SU-DHL-6 (cell line): ENCODE measurements at regions not wholly inside any gene's neighbourhood (a gene's known extent, or its start where the extent isn't known, plus 50 kb on each side); places are given as distances from the start of the nearest gene placed in this dataset.

Source experiments
- H2AFZ ChIP-seq: fragments of 200-600 bp; sonication (generic); 2 replicates; pipeline ENCODE4 v1.6.1; 2014; ENCODE audit warnings: low read depth, mild to moderate bottlenecking, moderate library complexity, mixed read lengths, antibody characterized with exemption, low read length; ENCODE audit not compliant: severe bottlenecking
- H3F3A ChIP-seq: fragments of 200-600 bp; shearing (Covaris generic); 2 replicates; pipeline ENCODE4 v1.6.0; 2016; ENCODE audit warnings: antibody characterized with exemption, mild to moderate bottlenecking; ENCODE audit not compliant: insufficient read depth
- H3K27ac ChIP-seq: fragments of 200-600 bp; sonication (generic); 2 replicates; pipeline ENCODE4 v1.5.1; 2016; ENCODE audit warnings: low read depth, mild to moderate bottlenecking, low read length, moderate library complexity, mixed read lengths
- H3K27me3 ChIP-seq: fragments of 200-600 bp; sonication (generic), shearing (Covaris generic); 2 replicates; pipeline ENCODE4 v1.6.0; 2014; ENCODE audit warnings: mild to moderate bottlenecking, low read length
- H3K36me3 ChIP-seq: fragments of 200-600 bp; sonication (generic); 2 replicates; pipeline ENCODE4 v1.6.1; 2014; ENCODE audit warnings: mild to moderate bottlenecking, low read length, mixed read lengths
- H3K4me2 ChIP-seq: fragments of 300-600, 200-600 bp; shearing (Covaris generic), sonication (generic); 2 replicates; pipeline ENCODE4 v1.6.0; 2014; ENCODE audit warnings: low read length, low read depth, mild to moderate bottlenecking; ENCODE audit not compliant: poor library complexity, severe bottlenecking
- H3K4me3 ChIP-seq: fragments of 200-600 bp; sonication (generic); 2 replicates; pipeline ENCODE4 v1.5.1; 2014; ENCODE audit warnings: antibody characterized with exemption, low read length, mild to moderate bottlenecking, mixed read lengths; ENCODE audit not compliant: insufficient read depth, poor library complexity, severe bottlenecking
- H3K79me2 ChIP-seq: fragments of 200-600 bp; sonication (generic); 2 replicates; pipeline ENCODE4 v1.6.1; 2014; ENCODE audit warnings: mild to moderate bottlenecking, low read length, moderate library complexity; ENCODE audit not compliant: insufficient read depth
- H3K9ac ChIP-seq: fragments of 200-600 bp; sonication (generic); 2 replicates; pipeline ENCODE4 v1.7.0; 2014; ENCODE audit warnings: mild to moderate bottlenecking, low read length
- H3K9me2 ChIP-seq: fragments of 200-600 bp; sonication (generic); replicated peaks from 2 replicates; pipeline ENCODE4 v1.6.1; 2014; ENCODE audit warnings: low read length; ENCODE audit not compliant: insufficient read depth
- H3K9me3 ChIP-seq: fragments of 200-600 bp; sonication (generic); 2 replicates; pipeline ENCODE4 v1.6.1; 2014; ENCODE audit warnings: low read length, mixed read lengths; ENCODE audit not compliant: insufficient read depth
- H4K20me1 ChIP-seq: fragments of 200-600 bp; sonication (generic); 2 replicates; pipeline ENCODE4 v1.6.1; 2014; ENCODE audit warnings: low read depth, mild to moderate bottlenecking, antibody characterized with exemption, low read length, moderate library complexity, mixed read lengths
- EZH2phosphoT487 ChIP-seq: fragments of 200-600 bp; sonication (generic), shearing (Covaris generic); conservative IDR thresholded peaks from 2 replicates; pipeline ENCODE4 v1.6.1; 2018; ENCODE audit warnings: mild to moderate bottlenecking, antibody characterized with exemption, low read length, moderate library complexity, mixed read lengths
- TF ChIP-seq, protein P1 (sequence below): fragments of 200-600 bp; sonication (generic); IDR thresholded peaks from one replicate; pipeline ENCODE4 v1.5.1; 2017; ENCODE audit warnings: antibody characterized with exemption, mild to moderate bottlenecking, low read length, moderate library complexity; ENCODE audit not compliant: insufficient read depth, poor library complexity, severe bottlenecking

DNA sequence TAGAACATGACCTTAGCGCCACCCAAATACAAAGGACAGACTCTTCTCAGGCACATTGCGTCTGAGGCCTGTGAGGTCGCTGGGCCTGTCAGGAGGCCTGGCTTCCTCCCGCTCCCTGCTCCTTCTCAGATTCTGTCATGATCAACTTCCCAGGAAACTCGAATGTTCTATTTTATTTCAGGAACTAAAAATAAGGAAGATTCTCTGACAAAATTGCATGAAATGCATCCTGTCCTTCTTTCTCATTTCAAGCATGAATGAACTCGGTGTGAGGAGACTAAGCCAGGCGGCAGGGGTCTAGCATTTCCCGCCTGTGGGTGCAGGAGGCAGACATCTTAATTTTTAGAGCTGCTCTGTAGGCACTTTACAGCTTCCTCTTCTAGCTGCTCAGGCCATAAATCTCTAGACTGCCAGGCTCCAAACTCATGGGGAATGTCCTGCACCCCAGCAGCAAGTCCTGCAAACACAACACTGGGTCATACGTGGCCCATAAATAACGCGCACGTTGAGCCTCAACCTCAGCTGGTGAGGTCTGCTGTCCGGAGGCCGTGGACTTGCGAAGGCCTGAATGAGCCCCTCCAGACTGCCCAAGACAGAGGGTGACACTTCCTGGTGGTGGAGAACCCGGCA lies 109.7 kb upstream of the ZNF236 start:
- no peak overlapping the region for H3K4me3 ChIP-seq
- no peaks in the 10 kb centered on the region for H3K9me2 ChIP-seq
- H3K27me3 ChIP-seq: no peaks in the 10 kb centered on the region
- TF ChIP-seq EZH2phosphoT487: no peak
- TF ChIP-seq, protein P1, sequence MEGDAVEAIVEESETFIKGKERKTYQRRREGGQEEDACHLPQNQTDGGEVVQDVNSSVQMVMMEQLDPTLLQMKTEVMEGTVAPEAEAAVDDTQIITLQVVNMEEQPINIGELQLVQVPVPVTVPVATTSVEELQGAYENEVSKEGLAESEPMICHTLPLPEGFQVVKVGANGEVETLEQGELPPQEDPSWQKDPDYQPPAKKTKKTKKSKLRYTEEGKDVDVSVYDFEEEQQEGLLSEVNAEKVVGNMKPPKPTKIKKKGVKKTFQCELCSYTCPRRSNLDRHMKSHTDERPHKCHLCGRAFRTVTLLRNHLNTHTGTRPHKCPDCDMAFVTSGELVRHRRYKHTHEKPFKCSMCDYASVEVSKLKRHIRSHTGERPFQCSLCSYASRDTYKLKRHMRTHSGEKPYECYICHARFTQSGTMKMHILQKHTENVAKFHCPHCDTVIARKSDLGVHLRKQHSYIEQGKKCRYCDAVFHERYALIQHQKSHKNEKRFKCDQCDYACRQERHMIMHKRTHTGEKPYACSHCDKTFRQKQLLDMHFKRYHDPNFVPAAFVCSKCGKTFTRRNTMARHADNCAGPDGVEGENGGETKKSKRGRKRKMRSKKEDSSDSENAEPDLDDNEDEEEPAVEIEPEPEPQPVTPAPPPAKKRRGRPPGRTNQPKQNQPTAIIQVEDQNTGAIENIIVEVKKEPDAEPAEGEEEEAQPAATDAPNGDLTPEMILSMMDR: no peak
- no peaks in the 10 kb centered on the region for H3F3A ChIP-seq
- H3K9ac ChIP-seq: no peak overlapping the region
- H2AFZ ChIP-seq: no peak overlapping the region
- no peaks in the 10 kb centered on the region for H3K79me2 ChIP-seq
- no peak overlapping the region for H3K4me2 ChIP-seq
- no peaks in the 10 kb centered on the region for H3K9me3 ChIP-seq
- no peaks in the 10 kb centered on the region for H4K20me1 ChIP-seq
- no peaks in the 10 kb centered on the region for H3K36me3 ChIP-seq
- no peak overlapping the region for H3K27ac ChIP-seq

DNA sequence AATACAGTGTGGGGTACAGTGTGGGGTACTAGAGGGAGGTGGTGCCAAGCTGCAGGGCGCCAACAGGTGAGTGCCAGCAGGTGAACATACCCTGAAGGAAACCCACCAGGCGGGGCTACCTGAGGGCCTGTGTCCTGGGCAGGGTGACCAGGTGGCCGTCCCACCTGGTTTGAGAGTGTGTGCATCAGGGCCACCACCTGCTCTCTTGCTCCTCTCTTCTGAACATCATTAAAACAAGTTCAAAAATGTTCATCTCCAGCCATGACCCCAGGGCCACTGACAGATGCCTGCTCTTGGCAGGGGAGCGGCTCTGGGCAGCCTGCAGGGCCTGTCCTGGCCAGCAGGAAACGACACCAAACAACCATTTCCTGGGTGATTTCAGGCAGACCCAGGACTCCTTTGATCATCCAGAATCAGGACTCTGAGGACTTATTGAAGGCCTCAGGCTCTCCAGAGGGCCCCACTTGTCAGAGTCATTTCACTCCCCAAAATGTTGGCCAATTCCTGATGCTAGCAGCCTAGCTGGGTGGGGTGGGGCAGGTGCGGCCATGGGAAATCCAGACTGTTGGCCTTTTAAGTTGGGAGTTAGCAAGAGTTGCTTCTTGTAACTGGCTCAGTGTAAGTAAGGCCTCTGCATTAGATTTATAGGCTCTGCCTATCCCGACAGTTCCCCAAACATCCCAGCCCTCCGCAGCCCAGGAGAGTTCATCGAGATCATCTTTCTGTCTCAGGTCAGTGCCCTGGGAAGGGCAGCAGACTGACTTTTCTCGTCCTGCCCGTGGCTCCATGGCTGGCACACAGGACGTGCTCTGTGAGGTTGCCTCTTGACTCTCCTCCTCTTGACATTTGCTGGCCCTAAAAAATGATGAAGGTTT lies 111.5 kb upstream of the ZNF236 start:
- TF ChIP-seq EZH2phosphoT487: no peak
- TF ChIP-seq, protein P1: no peak
- no peak overlapping the region for H3K4me3 ChIP-seq
- H3K9me2 ChIP-seq: no peaks in the 10 kb centered on the region
- H2AFZ ChIP-seq: no peak overlapping the region
- H3K79me2 ChIP-seq: no peaks in the 10 kb centered on the region
- no peak overlapping the region for H3K27ac ChIP-seq
- H3F3A ChIP-seq: no peaks in the 10 kb centered on the region
- H3K36me3 ChIP-seq: no peaks in the 10 kb centered on the region
- no peaks in the 10 kb centered on the region for H3K9me3 ChIP-seq
- no peak overlapping the region for H3K9ac ChIP-seq
- H4K20me1 ChIP-seq: no peaks in the 10 kb centered on the region
- no peaks in the 10 kb centered on the region for H3K27me3 ChIP-seq
- H3K4me2 ChIP-seq: no peak overlapping the region

GRCh38 chr18:76709659-76710645 lies 112.4 kb upstream of the ZNF236 start:
- Histone ChIP-seq H3F3A (no peaks in the 10 kb centered on the region), H3K9me3 (no peaks in the 10 kb centered on the region), H3K27me3 (no peaks in the 10 kb centered on the region), H4K20me1 (no peaks in the 10 kb centered on the region), H3K9ac (no peak overlapping the region), H3K9me2 (no peaks in the 10 kb centered on the region), H3K4me3 (no peak overlapping the region), H3K27ac (no peak overlapping the region), H3K4me2 (no peak overlapping the region), H3K36me3 (no peaks in the 10 kb centered on the region), H2AFZ (peak overlapping the region; percentile 59), H3K79me2 (no peaks in the 10 kb centered on the region)
- no peak for TF ChIP-seq EZH2phosphoT487
- TF ChIP-seq, protein P1: peak; percentile 92
